ENCODE measurements at regions not wholly inside any gene's neighbourhood (a gene's known extent, or its start where the extent isn't known, plus 50 kb on each side); places are given as distances from the start of the nearest gene placed in this dataset.

GRCh38 chr5:74988273-74988983, 63.9 kb downstream of the GCNT4 start:
- TF ChIP-seq POLR2AphosphoS5 (IDR thresholded peaks at IDR 0.05) (no peak), CTCF (IDR thresholded peaks at IDR 0.05) (no peak), POLR2A (IDR thresholded peaks at IDR 0.05) (no peak)
